HG02943 (cell line): ENCODE measurements at regions not wholly inside any gene's neighbourhood (a gene's known extent, or its start where the extent isn't known, plus 50 kb on each side); places are given as distances from the start of the nearest gene placed in this dataset.
A peak's percentile ranks its signal among the peaks of the same experiment; 100 is the strongest.
"Not testable (repeated sequence)": the region's sequence is repeated elsewhere in the genome, so short reads cannot be mapped to it uniquely, and the experiment has no call there.

ENCODE experiments used
- ATAC-seq: cut with Tn5 transposase; IDR thresholded peaks from one replicate; pipeline ENCODE4 v1.9.1; 2021; ENCODE audit warnings: mild to moderate bottlenecking, low read depth, moderate library complexity; ENCODE audit not compliant: unreplicated experiment

GRCh38 chr4:141340458-141340857 lies 119.8 kb downstream of the ZNF330 start:
- no peak for ATAC-seq

- peak; percentile 58 for ATAC-seq
Measured at GRCh38 chr4:141346144-141346543, 125.4 kb downstream of the ZNF330 start.

GRCh38 chr4:141347684-141348083 lies 127.0 kb downstream of the ZNF330 start:
- ATAC-seq: no peak

- ATAC-seq: no peak
Measured at GRCh38 chr4:141348125-141348524, 127.4 kb downstream of the ZNF330 start.

GRCh38 chr4:141348573-141348972 lies 127.9 kb downstream of the ZNF330 start:
- no peak for ATAC-seq

GRCh38 chr4:141349236-141349635 lies 128.5 kb downstream of the ZNF330 start:
- ATAC-seq: no peak

- no peak for ATAC-seq
Measured at GRCh38 chr4:141350122-141350905, 129.6 kb downstream of the ZNF330 start.

- ATAC-seq: no peak
Measured at GRCh38 chr4:141352331-141352730, 131.6 kb downstream of the ZNF330 start.

GRCh38 chr4:141352909-141353525 lies 132.3 kb downstream of the ZNF330 start:
- no peak for ATAC-seq

GRCh38 chr4:141356321-141356962 lies 135.7 kb downstream of the ZNF330 start:
- ATAC-seq: no peak

- ATAC-seq: no peak
Measured at GRCh38 chr4:141356963-141357335, 136.3 kb downstream of the ZNF330 start.

- not testable (repeated sequence) for ATAC-seq
Measured at GRCh38 chr4:141368241-141368640, 147.5 kb downstream of the ZNF330 start.

- no peak for ATAC-seq
Measured at GRCh38 chr4:141371206-141371605, 150.5 kb downstream of the ZNF330 start.

GRCh38 chr4:141375855-141376254 lies 155.2 kb downstream of the ZNF330 start:
- ATAC-seq: no peak

GRCh38 chr4:141376769-141377168 lies 156.1 kb downstream of the ZNF330 start:
- no peak for ATAC-seq

- ATAC-seq: no peak
Measured at GRCh38 chr4:141387299-141387698, 166.6 kb downstream of the ZNF330 start.

GRCh38 chr4:141388481-141388880 lies 167.8 kb downstream of the ZNF330 start:
- ATAC-seq: no peak

GRCh38 chr4:141389649-141390048 lies 169.0 kb downstream of the ZNF330 start:
- ATAC-seq: no peak

- ATAC-seq: no peak
Measured at GRCh38 chr4:141390571-141390970, 169.9 kb downstream of the ZNF330 start.

GRCh38 chr4:141391293-141391692 lies 170.6 kb downstream of the ZNF330 start:
- no peak for ATAC-seq

- no peak for ATAC-seq
Measured at GRCh38 chr4:141391771-141392170, 171.1 kb downstream of the ZNF330 start.
